ENCODE measurements at regions not wholly inside any gene's neighbourhood (a gene's known extent, or its start where the extent isn't known, plus 50 kb on each side); places are given as distances from the start of the nearest gene placed in this dataset.

GRCh38 chr10:90229486-90229885 is 528.1 kb downstream of the KIF20B start:
- TF ChIP-seq, protein P1, sequence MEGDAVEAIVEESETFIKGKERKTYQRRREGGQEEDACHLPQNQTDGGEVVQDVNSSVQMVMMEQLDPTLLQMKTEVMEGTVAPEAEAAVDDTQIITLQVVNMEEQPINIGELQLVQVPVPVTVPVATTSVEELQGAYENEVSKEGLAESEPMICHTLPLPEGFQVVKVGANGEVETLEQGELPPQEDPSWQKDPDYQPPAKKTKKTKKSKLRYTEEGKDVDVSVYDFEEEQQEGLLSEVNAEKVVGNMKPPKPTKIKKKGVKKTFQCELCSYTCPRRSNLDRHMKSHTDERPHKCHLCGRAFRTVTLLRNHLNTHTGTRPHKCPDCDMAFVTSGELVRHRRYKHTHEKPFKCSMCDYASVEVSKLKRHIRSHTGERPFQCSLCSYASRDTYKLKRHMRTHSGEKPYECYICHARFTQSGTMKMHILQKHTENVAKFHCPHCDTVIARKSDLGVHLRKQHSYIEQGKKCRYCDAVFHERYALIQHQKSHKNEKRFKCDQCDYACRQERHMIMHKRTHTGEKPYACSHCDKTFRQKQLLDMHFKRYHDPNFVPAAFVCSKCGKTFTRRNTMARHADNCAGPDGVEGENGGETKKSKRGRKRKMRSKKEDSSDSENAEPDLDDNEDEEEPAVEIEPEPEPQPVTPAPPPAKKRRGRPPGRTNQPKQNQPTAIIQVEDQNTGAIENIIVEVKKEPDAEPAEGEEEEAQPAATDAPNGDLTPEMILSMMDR (IDR thresholded peaks at IDR 0.05): no peak
- no peak for TF ChIP-seq POLR2AphosphoS5 (IDR thresholded peaks at IDR 0.05)
